ENCODE measurements at regions not wholly inside any gene's neighbourhood (a gene's known extent, or its start where the extent isn't known, plus 50 kb on each side); places are given as distances from the start of the nearest gene placed in this dataset.

- ATAC-seq (no peak), DNase-seq (no peak)
- Histone ChIP-seq H3K4me1 (no peaks in the 10 kb centered on the region), H3K36me3 (no peaks in the 10 kb centered on the region), H3K9me3 (no peaks in the 10 kb centered on the region), H3K27ac (no peak overlapping the region), H3K27me3 (no peaks in the 10 kb centered on the region), H3K4me3 (no peak overlapping the region)
- intact Hi-C loops (cut with DNase I): no loop called here
- TF ChIP-seq CTCF (IDR thresholded peaks at IDR 0.05): no peak
Measured at GRCh38 chr4:141462361-141462760, 174.0 kb upstream of the IL15 start.

- no peaks in the 10 kb centered on the region for H3K4me1 ChIP-seq
- intact Hi-C loops (cut with DNase I): no loop called here
- H3K27ac ChIP-seq: no peak overlapping the region
- H3K36me3 ChIP-seq: no peaks in the 10 kb centered on the region
- DNase-seq (no peak), ATAC-seq (no peak)
- no peak for TF ChIP-seq CTCF (IDR thresholded peaks at IDR 0.05)
- H3K9me3 ChIP-seq: no peaks in the 10 kb centered on the region
- H3K27me3 ChIP-seq: no peaks in the 10 kb centered on the region
- no peak overlapping the region for H3K4me3 ChIP-seq
Measured at GRCh38 chr4:141463678-141464077, 172.7 kb upstream of the IL15 start.

- H3K36me3 ChIP-seq: no peaks in the 10 kb centered on the region
- no peak for ATAC-seq
- DNase-seq: no peak
- H3K4me1 ChIP-seq: no peaks in the 10 kb centered on the region
- no peaks in the 10 kb centered on the region for H3K27me3 ChIP-seq
- no peaks in the 10 kb centered on the region for H3K9me3 ChIP-seq
- no peak overlapping the region for H3K27ac ChIP-seq
- no peak overlapping the region for H3K4me3 ChIP-seq
- no peak for TF ChIP-seq CTCF (IDR thresholded peaks at IDR 0.05)
- intact Hi-C loops (cut with DNase I): no loop called here
Measured at GRCh38 chr4:141464366-141464765, 172.0 kb upstream of the IL15 start.

- ATAC-seq (no peak), DNase-seq (no peak)
- TF ChIP-seq CTCF (IDR thresholded peaks at IDR 0.05): no peak
- Histone ChIP-seq H3K4me3 (no peak overlapping the region), H3K4me1 (no peaks in the 10 kb centered on the region), H3K27me3 (no peaks in the 10 kb centered on the region), H3K9me3 (no peaks in the 10 kb centered on the region), H3K36me3 (no peaks in the 10 kb centered on the region), H3K27ac (no peak overlapping the region)
- intact Hi-C loops (cut with DNase I): no loop called here
Measured at GRCh38 chr4:141465171-141465570, 171.2 kb upstream of the IL15 start.

GRCh38 chr4:141467225-141467624, 169.2 kb upstream of the IL15 start:
- no peak for TF ChIP-seq CTCF (IDR thresholded peaks at IDR 0.05)
- no peak overlapping the region for H3K4me3 ChIP-seq
- ATAC-seq (no peak), DNase-seq (no peak)
- no peaks in the 10 kb centered on the region for H3K9me3 ChIP-seq
- H3K27me3 ChIP-seq: no peaks in the 10 kb centered on the region
- H3K27ac ChIP-seq: no peak overlapping the region
- H3K4me1 ChIP-seq: no peaks in the 10 kb centered on the region
- intact Hi-C loops (cut with DNase I): no loop called here
- no peaks in the 10 kb centered on the region for H3K36me3 ChIP-seq

- H3K36me3 ChIP-seq: no peaks in the 10 kb centered on the region
- intact Hi-C loops (cut with DNase I): no loop called here
- H3K27me3 ChIP-seq: no peaks in the 10 kb centered on the region
- TF ChIP-seq CTCF (IDR thresholded peaks at IDR 0.05): no peak
- no peaks in the 10 kb centered on the region for H3K9me3 ChIP-seq
- no peaks in the 10 kb centered on the region for H3K4me1 ChIP-seq
- DNase-seq (no peak), ATAC-seq (no peak)
- H3K4me3 ChIP-seq: no peak overlapping the region
- no peak overlapping the region for H3K27ac ChIP-seq
Measured at GRCh38 chr4:141469392-141469791, 167.0 kb upstream of the IL15 start.

Data from upper lobe of right lung (tissue), 1 donor.